Epithelial cell of prostate (primary cell): ENCODE measurements at regions not wholly inside any gene's neighbourhood (a gene's known extent, or its start where the extent isn't known, plus 50 kb on each side); places are given as distances from the start of the nearest gene placed in this dataset.

ENCODE experiments used
- DNase-seq: peaks from one replicate; pipeline ENCODE4 v3.0.0-alpha.2; 2011; ENCODE audit warnings: low read depth, low spot score
- H3K27ac ChIP-seq: fragments of 450-650 bp; 2 replicates; pipeline ENCODE4 v1.5.1; 2017; ENCODE audit warnings: mild to moderate bottlenecking

GRCh38 chr4:134470544-134470943 lies 269.0 kb upstream of the PABPC4L start:
- no peak for DNase-seq

GRCh38 chr4:134465417-134465816 lies 263.8 kb upstream of the PABPC4L start:
- DNase-seq = no peak
- no peak overlapping the region for H3K27ac ChIP-seq

More at GRCh38 chr4:134470544-134470943, 269.0 kb upstream of the PABPC4L start:
- no peak overlapping the region for H3K27ac ChIP-seq

- DNase-seq = no peak
- H3K27ac ChIP-seq = no peak overlapping the region
Measured at GRCh38 chr4:134463771-134464170, 262.2 kb upstream of the PABPC4L start.

- no peak overlapping the region for H3K27ac ChIP-seq
- DNase-seq = no peak
Measured at GRCh38 chr4:134426821-134427220, 225.2 kb upstream of the PABPC4L start.

DNA sequence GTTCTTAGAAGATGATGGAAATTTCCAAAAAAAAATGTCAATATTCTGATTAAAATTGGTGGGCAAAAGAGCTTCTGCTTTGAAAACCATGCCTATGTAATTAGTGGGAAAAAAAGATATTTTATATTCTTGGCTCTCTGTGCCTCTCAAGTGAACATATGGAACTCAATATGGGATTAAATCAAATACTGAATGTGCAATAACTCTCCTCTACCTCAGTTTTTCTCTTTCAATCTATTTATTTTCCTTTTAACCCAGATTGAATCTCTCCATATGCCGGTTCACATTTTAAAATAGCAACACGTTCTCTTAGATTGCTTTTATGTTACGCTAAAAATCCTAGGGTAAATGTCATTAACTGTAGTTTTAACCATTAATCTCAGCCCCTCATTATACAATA lies 224.2 kb upstream of the PABPC4L start:
- no peak for DNase-seq
- no peak overlapping the region for H3K27ac ChIP-seq

DNA sequence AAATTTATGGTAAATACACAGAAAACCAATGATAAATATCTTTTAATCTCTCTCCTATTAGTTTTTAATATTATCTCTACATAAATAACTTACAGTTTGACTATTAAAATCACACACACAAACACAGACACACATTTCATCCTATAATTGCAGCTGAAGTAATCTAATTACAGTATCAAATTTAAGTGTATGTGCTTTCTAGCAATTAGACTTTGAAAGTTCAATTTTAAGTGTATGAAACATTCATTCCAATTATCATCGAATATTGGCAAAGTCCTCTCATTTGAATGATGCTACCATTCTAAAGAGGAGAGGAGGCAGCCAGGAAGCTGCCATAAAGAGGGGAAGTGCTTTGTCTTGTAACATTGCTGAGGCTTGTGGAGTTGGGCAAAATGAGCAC lies 221.2 kb upstream of the PABPC4L start:
- no peak for DNase-seq
- no peak overlapping the region for H3K27ac ChIP-seq

- H3K27ac ChIP-seq = no peak overlapping the region
- DNase-seq = no peak
Measured at GRCh38 chr4:134421734-134422133, 220.1 kb upstream of the PABPC4L start.

DNA sequence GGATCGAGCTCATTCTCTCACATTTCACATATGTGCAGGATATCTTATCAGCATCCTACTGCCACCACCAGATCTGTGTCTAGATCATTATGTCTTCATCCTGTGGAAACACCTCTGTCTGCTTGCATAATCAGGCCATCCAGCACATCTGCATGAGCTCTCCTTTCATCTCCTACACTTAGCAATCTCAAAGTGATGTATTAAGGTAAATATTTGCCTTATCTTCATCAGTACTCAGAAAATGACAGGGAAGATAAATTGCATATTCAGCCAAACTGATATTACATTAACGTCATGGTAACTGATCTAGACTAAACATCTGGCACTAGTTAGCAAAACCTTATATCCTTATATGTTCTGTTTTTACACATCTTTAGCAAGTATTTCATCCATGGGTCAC lies 207.3 kb upstream of the PABPC4L start:
- no peak overlapping the region for H3K27ac ChIP-seq
- no peak for DNase-seq

DNA sequence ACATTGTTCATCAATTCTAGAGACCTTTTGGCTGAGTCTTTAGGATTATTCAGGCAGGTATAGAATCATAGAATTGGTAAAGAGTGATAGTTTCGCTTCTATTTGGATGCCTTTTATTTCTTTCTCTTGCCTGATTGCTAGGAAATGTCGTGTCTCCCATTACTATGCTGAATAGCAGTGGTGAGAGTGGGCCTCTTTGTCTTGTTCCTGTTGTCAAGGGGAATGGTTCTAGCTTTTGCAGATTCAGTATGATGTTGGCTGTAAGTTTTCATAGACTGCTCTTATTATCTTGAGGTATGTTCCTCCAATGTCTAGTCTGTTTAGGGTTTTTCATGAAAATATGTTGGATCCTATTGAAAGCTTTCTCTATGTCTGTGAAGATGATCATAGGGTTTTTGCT lies 200.2 kb upstream of the PABPC4L start:
- H3K27ac ChIP-seq = no peak overlapping the region
- DNase-seq = no peak

GRCh38 chr4:134393592-134393991 lies 192.0 kb upstream of the PABPC4L start:
- DNase-seq = no peak
- H3K27ac ChIP-seq = no peak overlapping the region

- no peak for DNase-seq
- H3K27ac ChIP-seq = no peak overlapping the region
Measured at GRCh38 chr4:134390319-134390718, 188.7 kb upstream of the PABPC4L start.

DNA sequence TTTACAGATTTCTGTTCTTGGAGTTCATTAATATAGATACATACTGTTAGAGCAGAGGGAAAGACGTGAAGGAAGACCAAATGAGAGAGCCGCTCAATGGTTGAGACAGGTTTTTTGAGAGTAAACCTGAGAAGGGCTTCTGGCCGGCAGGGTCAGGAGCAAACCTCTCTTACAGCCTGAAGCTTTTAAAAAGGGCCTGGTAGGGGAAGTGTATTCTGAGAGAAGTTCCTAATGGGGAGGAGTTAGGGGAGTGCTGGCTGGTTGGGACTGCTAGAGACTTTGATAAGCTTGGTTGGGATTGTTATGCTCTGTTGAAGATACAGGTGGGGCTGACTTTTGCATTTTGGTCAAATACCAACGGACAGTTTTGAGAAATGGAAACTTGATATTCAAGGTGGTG lies 186.8 kb upstream of the PABPC4L start:
- H3K27ac ChIP-seq = no peak overlapping the region
- no peak for DNase-seq

GRCh38 chr4:134382478-134383227 lies 181.1 kb upstream of the PABPC4L start:
- DNase-seq = no peak
- no peak overlapping the region for H3K27ac ChIP-seq

GRCh38 chr4:134375775-134376174 lies 174.2 kb upstream of the PABPC4L start:
- no peak for DNase-seq
- H3K27ac ChIP-seq = no peak overlapping the region

- no peak for DNase-seq
- no peak overlapping the region for H3K27ac ChIP-seq
Measured at GRCh38 chr4:134365852-134366251, 164.3 kb upstream of the PABPC4L start.

DNA sequence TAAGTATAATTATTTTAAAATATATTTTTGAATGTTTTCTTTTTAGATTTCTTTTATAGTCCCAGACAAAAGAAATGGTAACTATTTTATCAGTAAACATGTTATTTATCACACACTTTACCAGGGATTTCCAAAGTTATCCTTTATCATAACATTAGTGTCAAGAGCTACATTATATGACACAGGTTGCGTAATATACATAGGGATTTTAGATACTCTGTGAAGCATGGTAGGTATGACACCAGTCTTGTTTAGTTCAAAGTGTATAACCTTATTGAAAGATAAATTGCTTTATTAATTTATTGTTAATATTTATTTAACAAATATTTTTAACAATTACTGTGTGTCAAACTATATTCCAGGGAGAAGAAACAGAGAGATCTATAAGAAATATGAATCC lies 163.3 kb upstream of the PABPC4L start:
- no peak for DNase-seq
- H3K27ac ChIP-seq = no peak overlapping the region

GRCh38 chr4:134345244-134345643 lies 143.7 kb upstream of the PABPC4L start:
- DNase-seq = no peak
- no peak overlapping the region for H3K27ac ChIP-seq

- no peak for DNase-seq
- no peak overlapping the region for H3K27ac ChIP-seq
Measured at GRCh38 chr4:134343656-134344055, 142.1 kb upstream of the PABPC4L start.

DNA sequence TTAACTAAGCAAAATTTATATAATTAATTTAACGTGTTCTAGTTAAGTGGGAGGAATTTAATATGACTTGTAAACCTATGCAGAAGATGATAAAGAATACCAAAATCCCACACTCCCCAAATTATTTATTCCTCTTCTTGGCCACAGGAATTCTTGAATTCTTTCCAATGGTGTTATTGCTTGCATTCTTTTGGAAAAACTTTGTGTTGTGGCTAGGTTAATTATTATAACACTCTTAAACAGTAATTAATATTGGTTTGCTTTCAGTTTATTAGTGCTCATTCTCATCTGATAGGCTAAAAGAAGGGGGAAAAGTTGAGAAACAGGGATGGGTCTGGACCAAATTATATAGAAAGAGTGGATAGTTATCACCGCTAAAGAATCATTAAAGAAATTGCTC lies 141.5 kb upstream of the PABPC4L start:
- DNase-seq = no peak
- H3K27ac ChIP-seq = no peak overlapping the region

- H3K27ac ChIP-seq = no peak overlapping the region
- no peak for DNase-seq
Measured at GRCh38 chr4:134337574-134337973, 136.0 kb upstream of the PABPC4L start.

- DNase-seq = no peak
- H3K27ac ChIP-seq = no peak overlapping the region
Measured at GRCh38 chr4:134328741-134329140, 127.2 kb upstream of the PABPC4L start.

DNA sequence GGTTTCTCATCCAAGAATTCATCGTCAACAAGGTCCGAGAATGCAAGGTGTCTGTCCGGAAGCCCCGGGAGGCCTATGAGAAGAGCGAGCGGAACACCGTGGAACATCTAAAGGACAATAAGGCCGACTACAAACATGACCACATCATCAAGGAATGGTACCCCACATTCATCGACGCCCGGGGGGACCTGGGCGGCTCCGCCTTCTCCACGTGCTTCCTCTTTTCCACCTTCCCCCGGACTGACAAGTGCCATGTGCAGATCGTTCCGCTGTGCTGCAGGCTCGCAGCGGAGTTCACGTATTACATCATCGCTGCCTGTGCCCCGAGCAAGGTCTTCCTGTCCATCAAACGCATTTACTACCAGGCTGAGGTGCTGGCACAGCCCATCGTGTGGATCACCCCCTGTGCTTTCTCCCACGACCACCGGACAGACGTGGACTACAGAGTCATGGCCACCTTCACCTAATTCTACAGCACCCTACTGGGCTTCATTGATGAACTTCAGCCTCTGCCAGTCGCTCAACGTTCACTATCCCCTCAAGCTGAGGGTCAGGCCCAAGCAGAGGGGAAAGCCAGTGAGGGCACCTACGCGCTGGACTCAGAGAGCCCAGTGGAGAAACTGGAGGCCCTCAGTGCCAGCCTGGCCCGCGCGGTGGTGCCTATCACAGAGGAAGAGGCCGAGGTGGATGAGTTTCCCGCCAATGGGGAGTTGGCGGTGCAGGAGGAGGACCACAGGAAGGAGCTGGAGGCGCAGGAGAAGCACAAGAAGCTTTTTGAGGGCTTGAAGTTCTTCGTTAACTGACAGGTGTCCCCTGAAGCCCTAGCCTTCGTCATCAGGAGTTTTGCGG lies 125.9 kb upstream of the PABPC4L start:
- no peak for DNase-seq
- no peak overlapping the region for H3K27ac ChIP-seq
